SW480 (cell line): ENCODE measurements at regions not wholly inside any gene's neighbourhood (a gene's known extent, or its start where the extent isn't known, plus 50 kb on each side); places are given as distances from the start of the nearest gene placed in this dataset.
"Not testable (repeated sequence)": the region's sequence is repeated elsewhere in the genome, so short reads cannot be mapped to it uniquely, and the experiment has no call there.

Source experiments
- DNase-seq: peaks from one replicate; pipeline ENCODE4 v3.0.0-alpha.2; 2016; ENCODE audit warnings: low spot score

DNA sequence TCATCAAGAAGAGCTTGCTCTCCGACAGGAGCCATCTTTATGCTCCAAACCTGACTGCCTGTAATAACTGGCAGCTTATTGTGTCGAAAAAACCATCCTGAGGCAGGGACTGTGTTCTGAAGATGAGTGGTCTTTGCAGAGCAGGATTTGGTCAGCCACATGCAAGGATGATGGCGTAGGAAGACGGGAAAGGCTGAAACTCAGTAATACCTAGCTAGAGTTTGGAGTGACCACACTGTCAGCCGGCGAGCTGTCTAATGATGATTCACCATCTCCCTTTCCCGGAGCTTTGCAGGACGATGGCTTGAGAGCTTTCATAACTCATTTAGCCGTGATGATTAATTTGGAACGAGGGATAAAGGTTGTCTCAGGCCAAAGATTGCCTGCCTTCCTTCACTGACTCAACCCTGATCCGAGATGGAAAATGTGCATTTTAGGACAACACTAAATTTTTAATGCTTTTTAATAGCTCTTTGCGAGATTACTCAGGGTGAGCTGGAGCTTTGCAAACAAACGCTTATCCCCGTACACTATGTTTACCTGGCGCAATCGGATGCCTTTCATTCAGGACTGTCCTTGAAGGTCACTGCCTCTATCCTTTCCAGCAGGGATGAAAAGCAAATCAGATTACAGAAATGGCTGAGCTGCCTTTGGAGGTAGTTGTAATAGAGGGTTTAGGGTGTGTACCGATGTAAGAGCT lies 288.5 kb downstream of the ASMT start:
- DNase-seq = peak; percentile 16

DNA sequence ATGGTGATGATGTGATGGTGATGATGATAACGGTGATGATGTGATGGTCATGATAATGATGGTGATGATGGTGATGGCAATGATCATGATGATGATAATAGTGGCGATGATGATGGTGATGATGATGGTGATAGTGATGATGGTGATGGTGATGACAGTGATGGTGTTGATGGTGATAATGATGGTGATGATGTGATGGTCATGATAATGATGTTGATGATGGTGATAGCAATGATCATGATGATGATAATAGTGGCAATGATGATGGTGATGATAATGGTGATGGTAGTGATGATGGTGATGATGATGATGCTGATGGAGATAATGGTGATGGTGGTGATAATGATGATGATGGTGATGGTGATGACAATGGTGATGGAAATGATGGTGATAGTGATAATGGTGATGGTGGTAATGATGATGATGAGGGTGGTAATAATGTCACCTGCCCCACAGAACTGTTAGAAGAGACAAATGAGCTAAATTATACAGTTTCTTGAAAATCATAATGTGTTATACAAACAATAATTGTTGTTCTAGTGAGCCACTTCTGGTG lies 289.9 kb downstream of the ASMT start:
- no peak for DNase-seq

DNA sequence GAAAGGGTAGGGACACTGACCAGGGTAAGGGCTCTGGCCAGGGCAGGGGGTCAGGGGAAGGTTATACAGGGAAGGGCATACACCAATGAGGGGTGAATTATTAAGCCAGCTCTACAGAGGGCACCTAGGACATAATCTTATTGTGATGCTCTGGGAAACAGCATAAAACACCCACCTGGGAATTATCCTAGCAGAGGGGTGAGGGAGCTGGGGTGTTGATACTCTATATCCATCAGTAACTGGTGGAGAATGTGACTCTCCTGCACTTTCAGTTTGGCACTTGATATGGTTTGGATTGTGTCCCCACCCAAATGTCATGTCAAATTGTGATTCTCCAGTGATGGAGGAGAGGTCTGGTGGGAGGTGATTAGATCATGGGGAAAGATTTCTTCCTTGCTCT lies 291.2 kb downstream of the ASMT start:
- no peak for DNase-seq

DNA sequence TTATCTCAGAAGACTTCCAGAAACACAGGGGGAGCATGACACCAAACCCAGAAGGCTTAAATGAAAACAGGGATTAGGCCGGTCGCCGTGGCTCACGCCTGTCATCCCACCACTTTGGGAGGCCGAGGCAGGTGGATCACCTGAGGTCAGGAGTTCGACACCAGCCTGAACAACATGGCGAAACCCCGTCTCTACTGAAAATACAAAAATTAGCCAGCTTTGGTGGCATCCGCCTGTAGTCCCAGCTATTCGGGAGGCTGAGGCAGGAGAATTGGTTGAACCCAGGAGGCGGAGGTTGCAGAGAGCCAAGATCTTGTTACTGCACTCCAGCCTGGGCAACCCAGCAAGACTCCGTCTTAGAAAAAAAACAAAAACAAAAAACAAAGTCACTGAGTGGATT lies 294.1 kb downstream of the ASMT start:
- not testable (repeated sequence) for DNase-seq

DNA sequence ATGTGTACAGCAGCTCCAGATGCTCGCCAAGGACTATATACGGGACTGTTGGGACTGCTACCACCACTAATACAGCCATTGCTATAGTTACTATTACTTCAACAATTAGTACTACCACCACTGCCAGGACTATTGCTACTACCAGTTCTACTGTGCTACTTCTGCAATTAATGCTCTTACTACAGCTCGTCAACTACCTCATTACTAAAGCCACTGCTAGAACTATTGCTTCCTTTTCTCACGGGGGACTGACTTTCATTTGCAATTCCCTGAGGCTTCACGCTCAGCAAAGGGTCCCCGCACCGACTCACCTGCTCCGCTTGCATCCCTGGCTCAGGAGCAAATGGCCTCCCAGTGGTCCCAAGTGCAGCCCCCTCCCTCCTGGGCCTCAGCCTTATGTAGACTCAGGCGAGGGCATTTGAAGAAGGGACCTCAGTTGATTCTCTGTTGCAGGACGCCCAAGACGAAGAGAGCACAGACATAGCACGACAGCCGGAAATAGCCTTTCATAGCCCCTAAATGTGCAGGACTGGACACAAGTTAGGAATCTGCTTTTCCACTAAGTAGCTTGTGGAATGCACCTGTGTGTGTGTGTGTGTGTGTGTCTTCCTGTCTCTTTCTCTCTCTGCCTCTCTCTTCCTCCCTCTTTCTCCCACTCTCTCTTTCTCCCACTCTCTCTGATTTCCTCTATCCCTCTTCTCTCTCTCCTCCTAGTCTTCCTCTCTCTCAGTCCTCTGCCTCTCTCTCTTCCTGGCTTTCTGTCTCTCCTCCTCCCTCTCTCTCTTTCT lies 294.8 kb downstream of the ASMT start:
- DNase-seq = no peak

DNA sequence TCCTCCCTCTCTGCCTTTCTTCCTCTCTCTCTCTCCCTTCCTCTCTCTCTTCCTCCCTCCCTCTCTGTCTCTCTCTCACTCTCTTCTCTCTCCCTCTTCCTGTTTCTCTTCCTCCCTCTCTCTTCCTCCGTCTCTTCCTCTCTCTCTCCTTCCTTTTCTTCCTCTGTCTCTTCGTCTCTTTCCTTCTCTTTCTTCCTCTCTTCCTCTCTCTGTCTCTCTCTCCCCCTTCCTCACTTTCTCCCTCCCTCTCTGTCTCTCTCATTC lies 295.3 kb downstream of the ASMT start:
- DNase-seq = no peak

DNA sequence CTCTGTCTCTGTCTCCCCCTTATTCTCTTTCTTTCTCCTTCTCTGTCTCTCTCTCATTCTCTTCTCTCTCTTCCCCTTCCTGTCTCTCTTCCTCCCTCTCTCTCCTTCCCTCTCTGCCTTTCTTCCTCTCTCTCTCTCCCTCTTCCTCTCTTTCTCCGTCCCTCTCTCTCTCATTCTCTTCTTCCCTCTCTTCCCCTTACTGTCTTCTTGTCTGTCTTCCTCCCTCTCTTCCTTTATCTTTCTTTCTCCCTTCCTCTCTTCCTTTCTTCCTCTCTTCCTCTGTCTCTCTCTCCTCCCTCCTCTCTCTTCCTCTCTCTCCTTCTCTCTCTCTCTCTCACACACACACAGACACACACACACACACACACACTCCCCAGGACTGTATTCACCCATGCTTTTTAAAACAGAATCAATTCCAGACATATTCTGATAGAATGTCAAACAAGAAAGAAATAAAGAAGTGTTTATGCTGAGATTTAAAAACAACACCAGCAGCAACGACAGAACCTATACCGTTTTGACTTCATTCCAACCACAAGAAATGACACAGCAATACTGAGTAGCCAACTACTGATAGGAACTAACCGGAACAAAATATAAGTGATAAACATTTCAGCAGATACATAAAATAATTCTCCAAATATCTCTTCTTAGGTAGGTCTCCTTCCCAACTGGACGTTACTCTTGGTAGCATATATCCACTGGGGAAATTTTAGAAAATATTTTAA lies 296.7 kb downstream of the ASMT start:
- DNase-seq = no peak

DNA sequence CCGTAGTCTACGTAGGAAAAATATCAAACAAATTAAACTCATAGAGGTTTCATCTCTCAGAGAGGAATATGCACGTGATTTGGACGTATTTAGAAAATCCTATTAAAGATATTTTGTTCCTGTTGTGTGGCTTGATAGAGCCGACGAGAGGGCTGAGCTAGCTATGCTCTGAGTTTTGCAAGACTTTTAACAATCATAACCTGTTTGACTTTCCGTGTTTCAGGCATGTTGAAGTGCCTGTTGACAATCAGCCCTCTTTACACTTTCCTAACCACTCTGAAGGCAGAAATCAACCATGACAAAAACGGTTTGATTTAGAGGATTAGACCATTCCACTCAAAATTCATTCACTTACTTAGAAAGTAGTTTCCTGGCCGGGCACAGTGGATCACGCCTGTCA lies 297.3 kb downstream of the ASMT start:
- DNase-seq = no peak

DNA sequence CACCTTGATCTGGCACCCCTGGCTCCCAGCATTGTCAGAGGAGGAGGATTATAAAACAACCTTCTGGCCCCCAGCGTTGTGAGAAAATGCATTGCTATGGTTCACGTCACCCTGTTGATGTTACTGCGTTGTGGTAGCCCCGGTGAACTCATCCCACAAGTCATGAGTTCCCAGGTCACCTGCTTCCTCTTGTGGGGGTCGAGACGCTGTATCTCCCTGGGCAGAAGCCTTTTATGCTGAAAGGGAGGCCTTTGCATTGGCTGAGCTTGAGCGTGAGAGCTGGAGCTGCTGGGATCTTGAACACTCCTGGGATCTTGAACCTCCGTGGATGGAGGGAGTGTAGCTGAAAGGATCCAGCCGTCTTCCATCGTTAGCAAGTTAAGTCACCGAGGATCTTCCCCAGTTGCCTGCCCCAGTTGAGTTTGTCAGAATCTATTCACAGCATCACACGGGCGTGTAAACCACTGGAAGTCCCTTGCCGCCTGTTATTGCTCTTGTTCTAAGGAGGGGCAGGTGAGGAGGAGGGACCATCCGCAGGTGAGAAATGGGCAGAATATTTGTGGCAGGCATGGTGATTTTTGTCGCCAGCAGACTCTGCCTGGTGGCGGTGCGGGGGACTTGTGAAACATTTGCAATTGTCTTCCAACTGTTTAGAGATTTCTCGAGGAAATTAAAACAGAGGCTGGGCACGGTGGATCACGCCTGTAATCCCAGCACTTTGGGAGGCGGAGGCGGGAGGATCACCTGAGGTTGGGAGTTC lies 299.9 kb downstream of the ASMT start:
- DNase-seq = no peak

DNA sequence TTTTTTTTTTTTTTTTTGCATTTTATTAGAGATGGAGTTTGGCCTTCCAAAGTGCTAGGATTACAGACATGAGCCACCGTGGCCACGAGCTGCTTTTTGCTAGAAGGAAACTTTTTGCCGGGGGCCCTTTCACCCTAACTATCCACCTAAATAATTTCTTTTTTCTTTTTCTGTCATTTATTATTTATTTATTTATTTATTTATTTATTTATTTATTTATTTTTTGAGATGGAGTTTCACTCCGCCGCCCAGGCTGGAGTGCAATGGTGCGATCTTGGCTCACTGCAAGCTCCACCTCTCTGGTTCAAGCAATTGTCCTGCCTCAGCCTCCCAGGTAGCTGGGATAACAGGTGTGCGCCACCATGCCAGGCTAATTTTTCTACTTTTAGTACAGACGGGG lies 303.9 kb downstream of the ASMT start:
- no peak for DNase-seq

DNA sequence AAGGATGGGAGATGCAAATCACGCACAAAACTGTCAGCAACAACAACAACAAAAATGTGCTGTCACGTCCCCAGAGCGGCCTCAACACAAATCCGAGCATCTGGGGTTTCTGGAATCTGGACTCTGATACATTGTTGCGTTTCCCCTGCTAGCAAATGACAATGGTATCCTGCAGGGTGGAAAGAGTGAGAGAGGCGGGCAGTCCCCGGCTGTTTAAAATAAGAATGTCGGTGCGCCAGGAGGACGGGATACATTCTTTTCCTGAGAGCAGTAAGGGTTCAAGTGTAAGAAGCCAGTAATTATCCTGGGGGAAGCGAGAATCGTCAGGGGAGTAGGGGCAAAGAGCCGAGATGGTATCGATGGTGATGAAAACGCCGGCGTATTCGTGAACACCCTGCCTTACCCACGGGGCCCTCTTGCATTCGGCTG lies 310.2 kb downstream of the ASMT start:
- DNase-seq = no peak

DNA sequence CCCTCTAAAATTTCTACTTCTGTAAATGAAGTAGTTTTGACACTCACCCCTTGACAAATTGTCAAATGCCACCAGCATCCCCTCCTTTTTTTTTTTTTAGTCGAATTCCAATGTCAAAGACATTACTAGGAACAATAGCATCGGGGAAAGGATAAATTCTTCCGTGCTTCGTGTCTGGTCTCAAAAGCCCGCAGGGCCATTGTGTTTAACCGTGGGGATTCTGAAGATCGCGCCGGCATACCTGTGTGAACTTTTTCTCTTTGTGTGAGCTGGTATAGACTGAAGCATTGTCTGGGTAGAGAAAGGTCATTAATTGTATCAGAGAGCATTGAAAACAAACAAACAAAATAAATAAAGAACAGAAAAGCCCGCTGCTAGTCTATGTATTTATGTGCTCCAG lies 313.9 kb downstream of the ASMT start:
- DNase-seq = no peak

DNA sequence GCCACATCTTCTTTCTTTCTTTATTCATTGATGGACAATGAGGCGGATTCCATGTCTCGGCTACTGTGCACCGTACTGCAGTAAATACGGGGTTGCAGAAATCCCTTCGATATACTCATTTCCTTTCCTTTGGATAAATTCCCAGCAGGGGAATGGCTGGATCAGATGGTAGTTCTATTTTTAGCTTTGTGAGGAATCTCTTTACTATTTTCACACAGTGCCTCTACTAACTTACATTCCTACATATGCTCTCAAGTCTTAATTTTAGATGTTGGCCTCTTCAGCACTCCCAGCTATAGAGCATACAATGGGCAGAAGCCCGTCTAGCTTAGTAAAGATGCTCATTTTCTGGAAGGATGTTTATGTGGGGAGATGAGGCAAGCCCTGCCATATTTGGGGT lies 317.4 kb downstream of the ASMT start:
- no peak for DNase-seq

DNA sequence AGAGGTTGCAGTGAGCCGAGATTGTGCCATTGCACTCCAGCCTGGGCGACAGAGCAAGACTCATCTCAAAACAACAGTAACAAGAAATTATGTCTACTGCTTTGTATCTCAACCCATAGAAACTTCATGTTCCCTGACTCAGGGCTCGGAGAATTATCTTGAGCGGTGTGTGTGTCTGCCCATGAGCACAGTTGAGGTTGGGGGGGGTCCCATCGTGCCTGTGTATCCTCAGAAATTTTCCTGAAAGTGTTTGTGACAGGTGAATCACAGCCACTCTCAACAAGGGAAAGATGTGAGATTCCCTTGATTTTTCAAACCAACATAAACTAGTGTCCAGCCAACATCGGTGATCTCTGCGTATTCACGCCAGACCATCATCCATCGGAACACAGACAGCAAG lies 319.1 kb downstream of the ASMT start:
- DNase-seq = no peak

DNA sequence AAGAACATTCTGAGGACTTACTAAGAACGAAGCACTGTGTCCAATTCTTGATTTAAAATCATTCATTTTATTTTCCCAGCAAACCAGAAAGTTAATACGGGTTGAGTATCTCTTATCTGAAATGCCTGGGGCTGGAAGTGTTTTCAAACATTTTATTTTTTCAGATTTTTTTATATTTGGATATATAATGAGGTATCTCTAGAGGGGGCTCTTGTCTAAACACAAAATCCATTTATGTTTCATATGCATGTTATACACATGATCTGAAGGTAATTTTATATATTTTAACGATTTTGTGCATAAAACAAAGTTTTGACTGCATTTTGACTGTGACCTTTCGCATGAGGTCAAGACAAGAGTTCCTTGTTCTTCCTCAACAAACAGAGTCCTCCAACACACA lies 320.9 kb downstream of the ASMT start:
- DNase-seq = no peak

DNA sequence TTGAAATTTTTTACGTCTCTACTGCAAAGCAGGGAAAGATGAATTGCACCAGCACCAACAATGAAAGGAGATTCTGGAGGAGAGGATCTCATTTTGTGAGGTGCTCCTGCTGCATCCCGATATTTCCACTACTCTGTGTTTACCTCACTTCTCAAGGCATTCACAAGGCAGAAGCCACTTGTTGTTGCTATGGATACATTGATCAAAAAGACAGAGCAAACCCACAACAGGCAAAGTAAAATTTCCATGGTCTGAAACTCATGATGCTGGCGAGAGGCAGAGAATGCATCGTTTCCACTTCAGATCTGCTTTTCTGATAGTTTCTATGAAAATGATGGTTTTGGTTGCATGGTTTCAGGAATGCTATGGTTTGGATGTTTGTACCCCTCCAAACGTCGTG lies 323.3 kb downstream of the ASMT start:
- no peak for DNase-seq

DNA sequence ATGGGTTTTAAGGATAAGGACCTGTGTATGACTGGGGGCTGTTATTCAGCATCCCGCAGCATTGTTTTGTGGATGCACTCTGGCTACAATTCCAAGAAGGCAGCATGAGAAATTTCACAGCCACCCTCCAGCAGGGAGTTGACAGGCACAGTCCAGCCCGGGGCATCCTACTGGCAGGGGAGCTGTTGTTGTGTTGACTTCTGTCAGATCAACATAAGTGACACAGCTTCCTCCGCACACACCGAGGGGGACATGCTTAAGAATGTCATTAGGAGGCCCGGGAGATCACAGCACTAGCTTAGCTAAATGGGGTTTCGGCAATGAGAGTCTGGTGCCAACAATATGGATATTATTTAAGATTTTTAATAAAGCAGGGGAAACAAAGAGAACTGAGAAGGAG lies 326.5 kb downstream of the ASMT start:
- no peak for DNase-seq

DNA sequence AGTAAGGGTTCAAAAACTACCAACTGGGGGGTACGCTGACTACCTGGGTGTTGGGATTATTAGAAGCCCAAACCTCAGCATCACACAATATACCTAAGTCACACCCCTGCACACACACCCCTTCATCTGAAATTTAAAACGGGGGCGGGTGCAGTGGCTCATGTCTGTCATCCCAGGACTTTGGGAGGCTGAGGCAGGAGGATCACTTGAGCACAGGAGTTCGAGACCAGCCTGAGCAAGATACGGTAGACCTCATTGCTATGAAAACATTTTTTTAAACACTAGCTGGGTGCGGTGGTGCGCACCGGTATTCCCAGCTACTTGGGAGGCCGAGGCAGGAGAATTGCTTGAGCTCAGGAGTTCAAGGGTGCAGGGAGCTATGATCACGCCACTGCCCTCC lies 331.0 kb downstream of the ASMT start:
- no peak for DNase-seq

DNA sequence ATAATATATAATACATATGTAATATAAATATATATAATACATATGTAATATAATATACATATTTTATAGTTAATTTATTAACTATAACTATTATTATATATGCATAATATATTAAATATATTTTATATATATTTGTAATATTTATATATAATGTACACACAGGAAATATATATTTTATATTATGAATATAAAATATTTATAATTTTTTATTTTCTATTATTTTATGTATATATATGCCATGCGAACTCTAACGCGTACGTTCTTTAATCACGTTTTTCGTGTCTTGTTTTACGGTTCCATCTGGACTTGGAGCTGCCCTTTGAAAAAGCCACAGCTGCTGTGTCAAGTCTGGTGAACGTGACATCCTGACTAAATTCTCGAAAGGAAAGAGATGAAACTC lies 332.1 kb downstream of the ASMT start:
- DNase-seq = no peak
